ENCODE measurements at regions not wholly inside any gene's neighbourhood (a gene's known extent, or its start where the extent isn't known, plus 50 kb on each side); places are given as distances from the start of the nearest gene placed in this dataset.
"Not testable (repeated sequence)": the region's sequence is repeated elsewhere in the genome, so short reads cannot be mapped to it uniquely, and the experiment has no call there.

- DNase-seq (ENCODE audit: low read depth): no peak
Observed at GRCh38 chr3:161600173-161600572, 103.6 kb downstream of the OTOL1 start.

- no peak for DNase-seq (ENCODE audit: low read depth)
Observed at GRCh38 chr3:161602475-161602874, 105.9 kb downstream of the OTOL1 start.

GRCh38 chr3:161602918-161603317 is 106.3 kb downstream of the OTOL1 start:
- no peak for DNase-seq (ENCODE audit: low read depth)

- DNase-seq (ENCODE audit: low read depth): no peak
Observed at GRCh38 chr3:161607056-161607455, 110.4 kb downstream of the OTOL1 start.

- DNase-seq (ENCODE audit: low read depth): no peak
Observed at GRCh38 chr3:161619351-161619750, 122.7 kb downstream of the OTOL1 start.

- DNase-seq (ENCODE audit: low read depth): no peak
Observed at GRCh38 chr3:161630794-161631193, 134.2 kb downstream of the OTOL1 start.

- DNase-seq (ENCODE audit: low read depth): no peak
Observed at GRCh38 chr3:161631536-161631935, 134.9 kb downstream of the OTOL1 start.

- DNase-seq (ENCODE audit: low read depth): no peak
Observed at GRCh38 chr3:161637559-161637958, 141.0 kb downstream of the OTOL1 start.

GRCh38 chr3:161639095-161639494 is 142.5 kb downstream of the OTOL1 start:
- not testable (repeated sequence) for DNase-seq (ENCODE audit: low read depth)

- no peak for DNase-seq (ENCODE audit: low read depth)
Observed at GRCh38 chr3:161640181-161640580, 143.6 kb downstream of the OTOL1 start.

GRCh38 chr3:161641287-161641686 is 144.7 kb downstream of the OTOL1 start:
- no peak for DNase-seq (ENCODE audit: low read depth)

- no peak for DNase-seq (ENCODE audit: low read depth)
Observed at GRCh38 chr3:161644891-161645635, 148.5 kb downstream of the OTOL1 start.

GRCh38 chr3:161647936-161648470 is 151.4 kb downstream of the OTOL1 start:
- no peak for DNase-seq (ENCODE audit: low read depth)

GRCh38 chr3:161649900-161650484 is 153.4 kb downstream of the OTOL1 start:
- no peak for DNase-seq (ENCODE audit: low read depth)

- DNase-seq (ENCODE audit: low read depth): no peak
Observed at GRCh38 chr3:161657786-161658185, 161.2 kb downstream of the OTOL1 start.

- no peak for DNase-seq (ENCODE audit: low read depth)
Observed at GRCh38 chr3:161671141-161671540, 174.5 kb downstream of the OTOL1 start.

GRCh38 chr3:161672478-161672877 is 175.9 kb downstream of the OTOL1 start:
- DNase-seq (ENCODE audit: low read depth): no peak

- no peak for DNase-seq (ENCODE audit: low read depth)
Observed at GRCh38 chr3:161673866-161674265, 177.3 kb downstream of the OTOL1 start.

- no peak for DNase-seq (ENCODE audit: low read depth)
Observed at GRCh38 chr3:161674402-161674801, 177.8 kb downstream of the OTOL1 start.

- DNase-seq (ENCODE audit: low read depth): not testable (repeated sequence)
Observed at GRCh38 chr3:161681831-161682230, 185.2 kb downstream of the OTOL1 start.

- no peak for DNase-seq (ENCODE audit: low read depth)
Observed at GRCh38 chr3:161682715-161683114, 186.1 kb downstream of the OTOL1 start.

- DNase-seq (ENCODE audit: low read depth): no peak
Observed at GRCh38 chr3:161689584-161690298, 193.1 kb downstream of the OTOL1 start.

- DNase-seq (ENCODE audit: low read depth): no peak
Observed at GRCh38 chr3:161690299-161690620, 193.7 kb downstream of the OTOL1 start.

Data from HS-27A (cell line).